ENCODE measurements at regions not wholly inside any gene's neighbourhood (a gene's known extent, or its start where the extent isn't known, plus 50 kb on each side); places are given as distances from the start of the nearest gene placed in this dataset.
"Not testable (repeated sequence)": the region's sequence is repeated elsewhere in the genome, so short reads cannot be mapped to it uniquely, and the experiment has no call there.

DNA sequence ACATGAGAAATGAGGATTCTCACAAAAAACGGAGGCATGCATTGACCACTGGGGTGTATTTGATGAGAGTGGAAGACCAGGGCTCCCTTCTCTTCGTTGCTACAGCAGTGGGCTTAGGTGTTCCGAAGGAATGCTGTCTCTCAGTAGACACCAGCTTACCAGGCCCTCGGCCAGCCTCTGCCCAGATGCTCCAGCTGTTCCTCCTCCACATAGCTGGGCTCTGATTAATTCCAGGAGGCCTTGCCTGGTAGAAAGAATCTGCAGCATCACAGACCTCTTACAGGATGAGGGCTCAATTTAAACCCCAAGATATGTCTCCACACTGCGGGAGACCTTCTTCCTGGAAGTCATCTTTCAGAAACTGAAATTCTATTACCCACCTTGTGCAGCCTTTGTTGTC, 346.6 kb upstream of the TENM3 start:
- DNase-seq: no peak

GRCh38 chr4:181897935-181898334, 345.3 kb upstream of the TENM3 start:
- no peak for DNase-seq

DNA sequence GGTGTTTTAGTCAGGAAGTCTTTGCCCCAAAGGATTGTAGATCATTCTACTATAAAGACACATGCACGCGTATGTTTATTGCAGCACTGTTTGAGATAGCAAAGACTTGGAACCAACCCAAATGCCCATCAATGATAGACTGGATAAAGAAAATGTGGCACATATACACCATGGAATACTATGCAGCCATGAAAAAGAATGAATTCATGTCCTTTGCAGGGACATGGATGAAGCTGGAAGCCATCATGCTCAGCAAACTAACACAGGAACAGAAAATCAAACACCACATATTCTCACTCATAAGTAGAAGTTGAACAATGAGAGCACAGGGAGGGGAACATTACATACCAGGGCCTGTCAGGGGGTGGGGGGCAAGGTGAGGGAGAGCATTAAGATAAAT, 340.8 kb upstream of the TENM3 start:
- DNase-seq: not testable (repeated sequence)

- DNase-seq: no peak
Observed at GRCh38 chr4:181905708-181906107, 337.5 kb upstream of the TENM3 start.

DNA sequence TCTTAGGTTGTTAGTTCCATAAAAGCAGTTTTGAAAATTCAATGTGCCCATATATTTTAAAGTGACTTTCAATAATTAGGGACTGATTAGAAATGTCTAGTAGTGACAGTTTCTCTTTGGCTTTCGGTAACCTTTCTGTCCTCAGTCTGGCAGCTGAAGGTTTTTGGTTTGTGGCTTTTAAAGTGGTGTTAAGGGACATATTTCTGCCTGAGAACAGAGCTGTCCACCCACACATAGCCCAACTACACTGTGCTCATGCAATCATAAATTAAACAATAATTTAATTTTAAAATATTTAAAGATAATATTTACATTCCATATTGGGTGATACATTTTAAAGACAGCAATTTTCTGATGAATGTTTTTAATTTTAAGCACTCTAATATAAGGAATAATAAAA, 335.0 kb upstream of the TENM3 start:
- no peak for DNase-seq

- no peak for DNase-seq
Observed at GRCh38 chr4:181909368-181909767, 333.8 kb upstream of the TENM3 start.

DNA sequence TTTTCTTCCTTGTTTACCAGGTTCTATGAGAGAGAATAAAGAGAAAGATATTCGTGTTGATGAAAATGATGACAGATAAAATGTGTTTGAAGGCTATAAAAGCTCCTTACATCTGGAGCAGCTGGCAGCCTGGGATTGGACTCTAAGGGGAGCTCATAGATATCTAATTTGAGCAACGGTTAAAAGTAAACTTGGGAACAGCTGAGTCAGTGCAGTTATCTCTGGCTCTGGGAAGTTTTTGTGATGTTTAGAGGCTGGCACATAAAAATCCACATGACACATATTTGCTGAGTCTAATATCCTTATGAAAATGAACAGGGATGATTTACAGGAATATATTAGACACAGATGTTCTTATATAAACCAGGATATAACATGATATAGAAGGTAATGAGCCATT, 331.8 kb upstream of the TENM3 start:
- DNase-seq: no peak

DNA sequence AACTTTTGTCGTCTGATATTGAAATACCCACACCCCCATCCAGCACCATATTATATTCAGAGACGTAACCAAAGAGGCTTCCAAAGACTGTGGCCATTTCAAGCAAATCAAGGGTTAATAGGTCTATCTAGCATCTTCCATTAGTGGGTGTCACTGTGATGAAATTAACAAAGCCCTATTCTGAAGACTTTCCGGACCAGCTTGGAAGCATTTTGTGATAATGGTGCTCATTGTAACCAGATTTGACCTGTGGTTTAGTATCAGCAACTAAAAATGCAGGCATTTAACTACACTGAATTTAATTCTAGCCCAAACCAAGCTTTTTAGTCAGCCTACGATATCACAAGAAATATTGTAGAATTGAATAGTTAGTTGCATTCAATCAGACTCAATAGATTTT, 309.7 kb upstream of the TENM3 start:
- no peak for DNase-seq

GRCh38 chr4:181938631-181939030, 304.6 kb upstream of the TENM3 start:
- no peak for DNase-seq

GRCh38 chr4:181939199-181939945, 303.8 kb upstream of the TENM3 start:
- no peak for DNase-seq

GRCh38 chr4:181944527-181944926, 298.7 kb upstream of the TENM3 start:
- no peak for DNase-seq

- DNase-seq: no peak
Observed at GRCh38 chr4:181946902-181947301, 296.3 kb upstream of the TENM3 start.

DNA sequence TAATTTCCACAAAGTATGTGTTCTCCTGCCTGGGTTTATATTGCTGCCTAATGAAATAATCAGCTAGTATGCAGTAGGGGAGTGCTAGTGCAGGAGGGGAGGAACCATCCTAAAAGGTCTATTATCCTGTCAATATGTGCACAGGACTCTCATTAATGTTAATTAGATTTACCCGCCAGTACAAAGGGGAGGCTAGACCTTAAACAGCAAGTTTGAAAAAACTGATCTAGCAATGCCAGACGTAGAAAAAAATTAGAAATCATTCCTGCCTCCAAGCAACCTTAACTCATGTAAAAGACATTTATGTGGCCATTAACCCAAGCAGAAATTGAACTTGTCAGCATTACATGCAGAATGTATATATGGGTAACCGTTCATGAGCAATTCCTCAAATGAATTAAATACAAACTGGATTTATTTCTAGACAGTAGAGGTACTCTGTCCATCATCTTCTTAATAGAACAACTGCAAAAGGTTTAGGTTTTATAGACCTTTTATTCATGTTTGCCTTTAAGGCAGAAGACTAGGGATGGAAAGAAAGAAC, 294.3 kb upstream of the TENM3 start:
- no peak for DNase-seq

GRCh38 chr4:181949704-181950312, 293.4 kb upstream of the TENM3 start:
- DNase-seq: no peak

DNA sequence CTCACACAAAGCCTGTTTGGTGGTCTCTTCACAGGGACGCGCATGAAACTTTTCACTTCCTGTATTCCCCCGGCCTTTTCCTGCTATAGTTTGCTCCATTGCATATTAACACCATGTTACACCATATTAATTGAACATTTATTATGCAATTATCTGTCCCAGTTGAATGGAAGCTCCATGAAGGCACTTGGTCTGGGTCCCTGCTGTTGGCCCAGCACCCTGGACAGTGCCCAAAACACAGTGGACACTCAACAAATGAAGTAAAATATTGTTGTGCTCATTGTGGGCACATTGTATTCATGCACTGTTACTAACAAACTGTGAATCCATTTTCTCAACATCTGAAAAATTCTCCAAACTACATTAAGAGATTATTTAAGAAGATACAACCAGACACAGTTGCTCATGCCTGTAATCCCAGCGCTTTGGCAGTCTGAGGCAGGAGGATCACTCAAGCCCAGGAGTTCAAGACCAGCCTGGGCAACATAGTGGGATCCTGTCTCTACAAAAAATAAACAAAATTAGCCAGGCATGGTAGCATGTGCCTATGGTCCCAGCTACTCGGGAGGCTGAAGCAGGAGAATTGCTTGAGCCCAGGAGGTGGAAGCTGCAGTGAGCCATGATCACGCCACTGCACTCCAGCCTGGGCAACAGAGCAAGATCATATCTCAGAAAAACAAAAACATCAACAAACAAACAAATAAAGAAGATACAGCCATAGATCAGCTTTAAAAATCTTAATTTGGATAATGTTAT, 292.7 kb upstream of the TENM3 start:
- DNase-seq: no peak

GRCh38 chr4:181951265-181951664, 291.9 kb upstream of the TENM3 start:
- DNase-seq: no peak

DNA sequence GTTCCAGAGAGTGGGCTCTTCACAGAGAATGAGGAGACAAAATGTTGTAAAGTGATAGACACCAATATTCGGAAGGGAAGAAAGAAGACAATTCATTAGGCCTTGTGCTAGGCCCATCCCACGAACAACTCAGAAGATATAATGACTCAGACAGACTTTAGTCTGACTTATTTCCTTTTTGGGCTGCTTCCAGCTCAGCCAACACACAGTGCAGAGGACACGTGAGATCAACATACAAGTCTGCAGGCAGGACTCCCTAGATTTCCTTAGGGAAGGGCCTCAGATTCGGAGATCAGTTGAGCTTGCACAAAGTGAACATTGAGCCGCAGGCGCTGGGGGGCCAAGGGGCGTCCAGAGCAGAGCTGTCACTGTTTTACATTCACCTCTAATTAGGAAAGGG, 290.7 kb upstream of the TENM3 start:
- DNase-seq: no peak

- DNase-seq: no peak
Observed at GRCh38 chr4:181956512-181956911, 286.7 kb upstream of the TENM3 start.

GRCh38 chr4:181957088-181957487, 286.1 kb upstream of the TENM3 start:
- DNase-seq: no peak

DNA sequence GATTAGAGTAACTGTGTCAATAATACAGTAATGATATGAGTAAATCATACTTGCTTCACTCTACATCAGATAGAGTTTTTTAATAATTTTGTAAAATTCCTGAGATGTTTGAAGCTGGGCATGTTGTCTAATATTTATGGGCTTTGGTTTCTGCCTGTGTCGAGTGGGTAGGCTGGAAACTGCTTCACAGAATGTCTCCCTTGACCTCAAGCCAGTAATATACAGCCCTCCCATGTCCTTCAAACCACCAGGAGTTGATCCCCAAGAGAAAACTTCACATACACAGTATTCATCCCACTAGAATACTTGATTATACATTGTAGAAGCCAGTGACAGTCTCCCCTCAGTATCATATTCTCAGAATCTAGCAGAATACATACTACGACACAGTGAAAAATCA, 284.8 kb upstream of the TENM3 start:
- no peak for DNase-seq

DNA sequence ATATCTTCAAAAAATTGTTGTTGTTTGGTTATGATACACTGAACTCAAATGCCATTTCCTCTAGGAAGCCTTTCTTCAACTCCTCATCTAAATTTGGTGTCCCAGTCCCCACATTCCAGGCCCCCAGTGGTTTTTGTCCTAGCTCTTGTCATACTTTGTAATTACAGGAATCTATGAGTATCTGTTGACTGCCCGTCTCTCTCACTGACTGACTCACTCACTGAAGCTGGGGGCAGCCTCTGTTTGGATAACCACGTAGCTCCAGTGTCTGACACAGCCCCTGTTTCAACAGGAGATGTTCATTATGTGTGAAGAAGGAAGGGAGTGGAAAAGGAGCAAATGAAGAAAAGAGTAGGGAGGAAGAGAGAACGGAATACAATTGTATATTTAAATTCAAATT, 284.1 kb upstream of the TENM3 start:
- no peak for DNase-seq

GRCh38 chr4:181960384-181960783, 282.8 kb upstream of the TENM3 start:
- no peak for DNase-seq

GRCh38 chr4:181962321-181962720, 280.9 kb upstream of the TENM3 start:
- no peak for DNase-seq

DNA sequence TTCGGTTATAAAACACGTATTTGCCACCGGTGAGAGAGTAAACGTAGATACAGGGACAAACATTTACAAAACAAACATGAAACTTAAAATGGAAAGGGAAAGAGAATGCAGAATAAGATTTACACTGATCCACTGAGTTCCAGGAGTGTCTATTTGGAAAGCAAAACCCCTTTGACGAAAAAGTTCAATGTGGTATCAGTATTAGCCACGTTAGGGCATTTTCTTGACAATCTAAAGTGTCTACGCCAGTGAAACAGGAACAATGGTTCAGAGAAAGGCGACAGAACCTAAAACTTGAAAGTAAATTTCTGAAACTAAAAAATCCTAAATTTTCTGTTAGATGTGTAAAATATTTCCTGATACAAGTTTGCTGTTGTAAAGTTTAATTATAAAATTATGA, 278.5 kb upstream of the TENM3 start:
- DNase-seq: no peak
